ENCODE measurements at regions not wholly inside any gene's neighbourhood (a gene's known extent, or its start where the extent isn't known, plus 50 kb on each side); places are given as distances from the start of the nearest gene placed in this dataset.

DNA sequence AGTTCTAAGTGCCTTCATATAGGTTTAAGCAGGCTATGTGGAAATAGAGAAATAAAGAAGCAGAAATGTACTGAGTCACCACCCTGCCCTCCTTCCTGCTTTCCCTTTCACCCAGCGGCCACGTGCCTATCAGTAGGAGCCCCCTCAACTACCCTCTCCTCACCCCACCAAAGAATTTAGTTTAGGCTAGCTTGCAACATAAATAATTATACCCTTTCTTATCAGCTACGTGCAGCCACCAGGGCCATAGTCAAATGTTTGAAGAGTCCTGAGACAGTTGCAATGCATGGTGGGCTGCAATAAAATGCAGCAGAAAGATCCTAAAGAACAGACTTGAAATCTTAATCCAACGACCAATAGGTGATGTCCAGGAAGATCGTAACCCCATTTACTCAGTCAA is 101.2 kb downstream of the RTP5 start (continued):
- TF ChIP-seq, protein P1, sequence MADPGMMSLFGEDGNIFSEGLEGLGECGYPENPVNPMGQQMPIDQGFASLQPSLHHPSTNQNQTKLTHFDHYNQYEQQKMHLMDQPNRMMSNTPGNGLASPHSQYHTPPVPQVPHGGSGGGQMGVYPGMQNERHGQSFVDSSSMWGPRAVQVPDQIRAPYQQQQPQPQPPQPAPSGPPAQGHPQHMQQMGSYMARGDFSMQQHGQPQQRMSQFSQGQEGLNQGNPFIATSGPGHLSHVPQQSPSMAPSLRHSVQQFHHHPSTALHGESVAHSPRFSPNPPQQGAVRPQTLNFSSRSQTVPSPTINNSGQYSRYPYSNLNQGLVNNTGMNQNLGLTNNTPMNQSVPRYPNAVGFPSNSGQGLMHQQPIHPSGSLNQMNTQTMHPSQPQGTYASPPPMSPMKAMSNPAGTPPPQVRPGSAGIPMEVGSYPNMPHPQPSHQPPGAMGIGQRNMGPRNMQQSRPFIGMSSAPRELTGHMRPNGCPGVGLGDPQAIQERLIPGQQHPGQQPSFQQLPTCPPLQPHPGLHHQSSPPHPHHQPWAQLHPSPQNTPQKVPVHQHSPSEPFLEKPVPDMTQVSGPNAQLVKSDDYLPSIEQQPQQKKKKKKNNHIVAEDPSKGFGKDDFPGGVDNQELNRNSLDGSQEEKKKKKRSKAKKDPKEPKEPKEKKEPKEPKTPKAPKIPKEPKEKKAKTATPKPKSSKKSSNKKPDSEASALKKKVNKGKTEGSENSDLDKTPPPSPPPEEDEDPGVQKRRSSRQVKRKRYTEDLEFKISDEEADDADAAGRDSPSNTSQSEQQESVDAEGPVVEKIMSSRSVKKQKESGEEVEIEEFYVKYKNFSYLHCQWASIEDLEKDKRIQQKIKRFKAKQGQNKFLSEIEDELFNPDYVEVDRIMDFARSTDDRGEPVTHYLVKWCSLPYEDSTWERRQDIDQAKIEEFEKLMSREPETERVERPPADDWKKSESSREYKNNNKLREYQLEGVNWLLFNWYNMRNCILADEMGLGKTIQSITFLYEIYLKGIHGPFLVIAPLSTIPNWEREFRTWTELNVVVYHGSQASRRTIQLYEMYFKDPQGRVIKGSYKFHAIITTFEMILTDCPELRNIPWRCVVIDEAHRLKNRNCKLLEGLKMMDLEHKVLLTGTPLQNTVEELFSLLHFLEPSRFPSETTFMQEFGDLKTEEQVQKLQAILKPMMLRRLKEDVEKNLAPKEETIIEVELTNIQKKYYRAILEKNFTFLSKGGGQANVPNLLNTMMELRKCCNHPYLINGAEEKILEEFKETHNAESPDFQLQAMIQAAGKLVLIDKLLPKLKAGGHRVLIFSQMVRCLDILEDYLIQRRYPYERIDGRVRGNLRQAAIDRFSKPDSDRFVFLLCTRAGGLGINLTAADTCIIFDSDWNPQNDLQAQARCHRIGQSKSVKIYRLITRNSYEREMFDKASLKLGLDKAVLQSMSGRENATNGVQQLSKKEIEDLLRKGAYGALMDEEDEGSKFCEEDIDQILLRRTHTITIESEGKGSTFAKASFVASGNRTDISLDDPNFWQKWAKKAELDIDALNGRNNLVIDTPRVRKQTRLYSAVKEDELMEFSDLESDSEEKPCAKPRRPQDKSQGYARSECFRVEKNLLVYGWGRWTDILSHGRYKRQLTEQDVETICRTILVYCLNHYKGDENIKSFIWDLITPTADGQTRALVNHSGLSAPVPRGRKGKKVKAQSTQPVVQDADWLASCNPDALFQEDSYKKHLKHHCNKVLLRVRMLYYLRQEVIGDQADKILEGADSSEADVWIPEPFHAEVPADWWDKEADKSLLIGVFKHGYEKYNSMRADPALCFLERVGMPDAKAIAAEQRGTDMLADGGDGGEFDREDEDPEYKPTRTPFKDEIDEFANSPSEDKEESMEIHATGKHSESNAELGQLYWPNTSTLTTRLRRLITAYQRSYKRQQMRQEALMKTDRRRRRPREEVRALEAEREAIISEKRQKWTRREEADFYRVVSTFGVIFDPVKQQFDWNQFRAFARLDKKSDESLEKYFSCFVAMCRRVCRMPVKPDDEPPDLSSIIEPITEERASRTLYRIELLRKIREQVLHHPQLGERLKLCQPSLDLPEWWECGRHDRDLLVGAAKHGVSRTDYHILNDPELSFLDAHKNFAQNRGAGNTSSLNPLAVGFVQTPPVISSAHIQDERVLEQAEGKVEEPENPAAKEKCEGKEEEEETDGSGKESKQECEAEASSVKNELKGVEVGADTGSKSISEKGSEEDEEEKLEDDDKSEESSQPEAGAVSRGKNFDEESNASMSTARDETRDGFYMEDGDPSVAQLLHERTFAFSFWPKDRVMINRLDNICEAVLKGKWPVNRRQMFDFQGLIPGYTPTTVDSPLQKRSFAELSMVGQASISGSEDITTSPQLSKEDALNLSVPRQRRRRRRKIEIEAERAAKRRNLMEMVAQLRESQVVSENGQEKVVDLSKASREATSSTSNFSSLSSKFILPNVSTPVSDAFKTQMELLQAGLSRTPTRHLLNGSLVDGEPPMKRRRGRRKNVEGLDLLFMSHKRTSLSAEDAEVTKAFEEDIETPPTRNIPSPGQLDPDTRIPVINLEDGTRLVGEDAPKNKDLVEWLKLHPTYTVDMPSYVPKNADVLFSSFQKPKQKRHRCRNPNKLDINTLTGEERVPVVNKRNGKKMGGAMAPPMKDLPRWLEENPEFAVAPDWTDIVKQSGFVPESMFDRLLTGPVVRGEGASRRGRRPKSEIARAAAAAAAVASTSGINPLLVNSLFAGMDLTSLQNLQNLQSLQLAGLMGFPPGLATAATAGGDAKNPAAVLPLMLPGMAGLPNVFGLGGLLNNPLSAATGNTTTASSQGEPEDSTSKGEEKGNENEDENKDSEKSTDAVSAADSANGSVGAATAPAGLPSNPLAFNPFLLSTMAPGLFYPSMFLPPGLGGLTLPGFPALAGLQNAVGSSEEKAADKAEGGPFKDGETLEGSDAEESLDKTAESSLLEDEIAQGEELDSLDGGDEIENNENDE (IDR thresholded peaks at IDR 0.05; ENCODE audit: insufficient replicate concordance, low read length): no peak
- no peak for TF ChIP-seq EZH2 (IDR thresholded peaks at IDR 0.05; ENCODE audit: low read depth, low read length, severe bottlenecking)
- TF ChIP-seq SP2 (IDR thresholded peaks at IDR 0.05; ENCODE audit: low read length): no peak
- TF ChIP-seq, protein P2, sequence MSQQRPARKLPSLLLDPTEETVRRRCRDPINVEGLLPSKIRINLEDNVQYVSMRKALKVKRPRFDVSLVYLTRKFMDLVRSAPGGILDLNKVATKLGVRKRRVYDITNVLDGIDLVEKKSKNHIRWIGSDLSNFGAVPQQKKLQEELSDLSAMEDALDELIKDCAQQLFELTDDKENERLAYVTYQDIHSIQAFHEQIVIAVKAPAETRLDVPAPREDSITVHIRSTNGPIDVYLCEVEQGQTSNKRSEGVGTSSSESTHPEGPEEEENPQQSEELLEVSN (IDR thresholded peaks at IDR 0.05): no peak
- TF ChIP-seq RFX5 (IDR thresholded peaks at IDR 0.05; ENCODE audit: borderline replicate concordance, low read depth, low read length): no peak
- TF ChIP-seq SIN3A (conservative IDR thresholded peaks at IDR 0.05 in 1 of 2, IDR thresholded peaks at IDR 0.05 in 1 of 2; ENCODE audit: low read depth in 1 of 2, low read length in 2 of 2): no peak
- no peak for TF ChIP-seq RBBP5 (IDR thresholded peaks at IDR 0.05; ENCODE audit: borderline replicate concordance, low read depth, low read length)
- no peak for TF ChIP-seq NANOG (IDR thresholded peaks at IDR 0.05; ENCODE audit: insufficient read depth, low read depth, low read length, poor library complexity, severe bottlenecking)
- no peak for TF ChIP-seq RNF2 (IDR thresholded peaks at IDR 0.05; ENCODE audit: borderline replicate concordance, low read depth, low read length, missing control alignments, poor library complexity, severe bottlenecking)

Data from H1 (cell line).